ENCODE measurements at regions not wholly inside any gene's neighbourhood (a gene's known extent, or its start where the extent isn't known, plus 50 kb on each side); places are given as distances from the start of the nearest gene placed in this dataset.

GRCh38 chr2:7886666-7887065 lies 795.2 kb upstream of the ID2 start:
- no peak for TF ChIP-seq CTCF (tag by site-specific recombination; IDR thresholded peaks at IDR 0.05)
- TF ChIP-seq, protein P1, sequence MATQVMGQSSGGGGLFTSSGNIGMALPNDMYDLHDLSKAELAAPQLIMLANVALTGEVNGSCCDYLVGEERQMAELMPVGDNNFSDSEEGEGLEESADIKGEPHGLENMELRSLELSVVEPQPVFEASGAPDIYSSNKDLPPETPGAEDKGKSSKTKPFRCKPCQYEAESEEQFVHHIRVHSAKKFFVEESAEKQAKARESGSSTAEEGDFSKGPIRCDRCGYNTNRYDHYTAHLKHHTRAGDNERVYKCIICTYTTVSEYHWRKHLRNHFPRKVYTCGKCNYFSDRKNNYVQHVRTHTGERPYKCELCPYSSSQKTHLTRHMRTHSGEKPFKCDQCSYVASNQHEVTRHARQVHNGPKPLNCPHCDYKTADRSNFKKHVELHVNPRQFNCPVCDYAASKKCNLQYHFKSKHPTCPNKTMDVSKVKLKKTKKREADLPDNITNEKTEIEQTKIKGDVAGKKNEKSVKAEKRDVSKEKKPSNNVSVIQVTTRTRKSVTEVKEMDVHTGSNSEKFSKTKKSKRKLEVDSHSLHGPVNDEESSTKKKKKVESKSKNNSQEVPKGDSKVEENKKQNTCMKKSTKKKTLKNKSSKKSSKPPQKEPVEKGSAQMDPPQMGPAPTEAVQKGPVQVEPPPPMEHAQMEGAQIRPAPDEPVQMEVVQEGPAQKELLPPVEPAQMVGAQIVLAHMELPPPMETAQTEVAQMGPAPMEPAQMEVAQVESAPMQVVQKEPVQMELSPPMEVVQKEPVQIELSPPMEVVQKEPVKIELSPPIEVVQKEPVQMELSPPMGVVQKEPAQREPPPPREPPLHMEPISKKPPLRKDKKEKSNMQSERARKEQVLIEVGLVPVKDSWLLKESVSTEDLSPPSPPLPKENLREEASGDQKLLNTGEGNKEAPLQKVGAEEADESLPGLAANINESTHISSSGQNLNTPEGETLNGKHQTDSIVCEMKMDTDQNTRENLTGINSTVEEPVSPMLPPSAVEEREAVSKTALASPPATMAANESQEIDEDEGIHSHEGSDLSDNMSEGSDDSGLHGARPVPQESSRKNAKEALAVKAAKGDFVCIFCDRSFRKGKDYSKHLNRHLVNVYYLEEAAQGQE (tag by site-specific recombination; IDR thresholded peaks at IDR 0.05): no peak
- TF ChIP-seq, protein P2, sequence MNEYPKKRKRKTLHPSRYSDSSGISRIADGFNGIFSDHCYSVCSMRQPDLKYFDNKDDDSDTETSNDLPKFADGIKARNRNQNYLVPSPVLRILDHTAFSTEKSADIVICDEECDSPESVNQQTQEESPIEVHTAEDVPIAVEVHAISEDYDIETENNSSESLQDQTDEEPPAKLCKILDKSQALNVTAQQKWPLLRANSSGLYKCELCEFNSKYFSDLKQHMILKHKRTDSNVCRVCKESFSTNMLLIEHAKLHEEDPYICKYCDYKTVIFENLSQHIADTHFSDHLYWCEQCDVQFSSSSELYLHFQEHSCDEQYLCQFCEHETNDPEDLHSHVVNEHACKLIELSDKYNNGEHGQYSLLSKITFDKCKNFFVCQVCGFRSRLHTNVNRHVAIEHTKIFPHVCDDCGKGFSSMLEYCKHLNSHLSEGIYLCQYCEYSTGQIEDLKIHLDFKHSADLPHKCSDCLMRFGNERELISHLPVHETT (tag by site-specific recombination; IDR thresholded peaks at IDR 0.05): no peak
- no peak for TF ChIP-seq ZNF433 (tag by site-specific recombination; IDR thresholded peaks at IDR 0.05; ENCODE audit: low read depth)
- no peak for TF ChIP-seq PRDM1 (tag by site-specific recombination; IDR thresholded peaks at IDR 0.05)
- TF ChIP-seq RBAK (tag by site-specific recombination; IDR thresholded peaks at IDR 0.05): no peak
- no peak for TF ChIP-seq ZSCAN18 (tag by site-specific recombination; IDR thresholded peaks at IDR 0.05)
- no peak for TF ChIP-seq YY2 (tag by site-specific recombination; IDR thresholded peaks at IDR 0.05)
